Stomach (tissue), 4 donors: ENCODE measurements at regions not wholly inside any gene's neighbourhood (a gene's known extent, or its start where the extent isn't known, plus 50 kb on each side); places are given as distances from the start of the nearest gene placed in this dataset.

Experiments used
- CTCF ChIP-seq, 7 experiments: fragments of 450-650 bp in 4 of 7; fragments of 200-600 bp in 3 of 7; sonication (generic) in 3 of 7; IDR thresholded peaks; one replicate each; pipeline ENCODE4 v1.5.1; 2016 to 2019; ENCODE audit warnings: antibody characterized with exemption in 7 of 7, control low read depth in 2 of 7, mild to moderate bottlenecking in 1 of 7
- EP300 ChIP-seq: sonication (generic); formaldehyde crosslinking; IDR thresholded peaks from one replicate; pipeline ENCODE4 v1.6.1; 2017; ENCODE audit warnings: antibody characterized with exemption
- POLR2A ChIP-seq, 4 donors: fragments of 450-650 bp; IDR thresholded peaks; one replicate each; pipeline ENCODE4 v1.6.1; 2016; ENCODE audit warnings: antibody characterized with exemption in 4 of 4, control low read depth in 2 of 4, mild to moderate bottlenecking in 1 of 4, moderate library complexity in 1 of 4
- POLR2AphosphoS5 ChIP-seq, 3 donors: sonication (generic); formaldehyde crosslinking; IDR thresholded peaks; one replicate each; pipeline ENCODE4 v1.6.1; 2016; ENCODE audit warnings: antibody characterized with exemption in 3 of 3

DNA sequence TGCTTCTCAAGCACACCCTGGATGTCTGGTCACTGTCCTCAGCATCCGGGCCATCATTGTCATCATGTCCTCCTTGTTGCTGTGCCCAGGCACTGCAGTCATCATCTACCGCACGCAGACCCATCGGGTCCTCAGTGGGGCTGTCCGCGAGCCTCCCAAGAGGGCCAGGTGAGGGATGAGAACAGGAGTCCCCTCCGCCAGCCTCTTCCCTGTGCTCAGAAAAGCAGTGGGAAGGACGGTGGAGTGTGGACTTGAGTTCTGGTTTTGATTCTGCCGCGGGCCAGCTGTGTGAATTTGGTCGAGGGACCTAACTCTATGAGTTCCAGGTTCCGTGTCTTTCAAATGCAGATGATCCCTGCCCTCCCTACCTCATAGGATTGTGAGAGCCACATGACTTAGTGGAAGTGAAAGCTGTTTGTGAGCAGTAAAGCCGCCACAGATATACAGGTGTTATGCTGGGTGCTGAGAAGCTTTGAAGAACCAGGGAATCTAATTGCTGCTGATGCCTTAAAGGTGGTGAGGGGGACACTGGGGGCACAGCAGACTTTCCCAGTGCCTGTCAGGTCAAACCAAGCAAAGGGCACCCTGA is 122.9 kb upstream of the RAP1B start:
- TF ChIP-seq CTCF (IDR thresholded peaks at IDR 0.05) (no peak), POLR2A (IDR thresholded peaks at IDR 0.05) (no peak), POLR2AphosphoS5 (IDR thresholded peaks at IDR 0.05) (no peak), EP300 (no peak)
